ENCODE measurements at regions not wholly inside any gene's neighbourhood (a gene's known extent, or its start where the extent isn't known, plus 50 kb on each side); places are given as distances from the start of the nearest gene placed in this dataset.
"Not testable (repeated sequence)": the region's sequence is repeated elsewhere in the genome, so short reads cannot be mapped to it uniquely, and the experiment has no call there.

- intact Hi-C loops (cut with DNase I, micrococcal nuclease) = no loop called here
- Mint-ChIP-seq H3K9me3 (ENCODE audit: low read depth) (peaks cover 7% of the 10 kb centered on the region), H3K36me3 (ENCODE audit: low read depth) (no peaks in the 10 kb centered on the region), H3K4me1 (no peaks in the 10 kb centered on the region), H3K27me3 (no peaks in the 10 kb centered on the region), H3K27ac (no peak overlapping the region), H3K4me3 (no peak overlapping the region)
- CTCF ChIA-PET = no interaction called here
- DNase-seq = no peak
- POLR2A ChIA-PET = no interaction called here
- ATAC-seq = no peak
Measured at GRCh38 chr3:104244680-104245220, 1122.0 kb upstream of the ALCAM start.

GRCh38 chr3:104245261-104245660 is 1121.4 kb upstream of the ALCAM start:
- Mint-ChIP-seq H3K4me1 (no peaks in the 10 kb centered on the region), H3K27ac (no peak overlapping the region), H3K9me3 (ENCODE audit: low read depth) (peaks cover 7% of the 10 kb centered on the region), H3K36me3 (ENCODE audit: low read depth) (no peaks in the 10 kb centered on the region), H3K4me3 (no peak overlapping the region), H3K27me3 (no peaks in the 10 kb centered on the region)
- intact Hi-C loops (cut with DNase I, micrococcal nuclease) = no loop called here
- ChIA-PET CTCF (no interaction called here), POLR2A (no interaction called here)
- ATAC-seq (no peak), DNase-seq (no peak)

GRCh38 chr3:104245981-104246380 is 1120.7 kb upstream of the ALCAM start:
- DNase-seq = no peak
- Mint-ChIP-seq H3K27ac (no peak overlapping the region), H3K4me3 (no peak overlapping the region), H3K9me3 (ENCODE audit: low read depth) (peaks cover 5% of the 10 kb centered on the region), H3K36me3 (ENCODE audit: low read depth) (no peaks in the 10 kb centered on the region), H3K27me3 (no peaks in the 10 kb centered on the region), H3K4me1 (no peaks in the 10 kb centered on the region)
- intact Hi-C loops (cut with DNase I, micrococcal nuclease) = no loop called here
- ChIA-PET POLR2A (no interaction called here), CTCF (interaction anchor here (0.6 kb wide), 1 partner anchor 12 kb away, joined by 3 read pairs; no protein-coding TSS in a partner anchor)
- ATAC-seq = no peak

- no peaks in the 10 kb centered on the region for H3K36me3 Mint-ChIP-seq (ENCODE audit: low read depth)
- no peaks in the 10 kb centered on the region for H3K27me3 Mint-ChIP-seq
- no peaks in the 10 kb centered on the region for H3K4me1 Mint-ChIP-seq
- ChIA-PET CTCF (no interaction called here), POLR2A (no interaction called here)
- intact Hi-C loops (cut with DNase I, micrococcal nuclease) = no loop called here
- H3K9me3 Mint-ChIP-seq (ENCODE audit: low read depth) = peaks cover 1% of the 10 kb centered on the region
- no peak overlapping the region for H3K4me3 Mint-ChIP-seq
- no peak for ATAC-seq
- no peak overlapping the region for H3K27ac Mint-ChIP-seq
- no peak for DNase-seq
Measured at GRCh38 chr3:104257486-104257885, 1109.2 kb upstream of the ALCAM start.

GRCh38 chr3:104263477-104263876 is 1103.2 kb upstream of the ALCAM start:
- Mint-ChIP-seq H3K27me3 (no peaks in the 10 kb centered on the region), H3K4me3 (no peak overlapping the region), H3K36me3 (ENCODE audit: low read depth) (no peaks in the 10 kb centered on the region), H3K9me3 (ENCODE audit: low read depth) (peaks cover 1% of the 10 kb centered on the region), H3K4me1 (no peaks in the 10 kb centered on the region), H3K27ac (no peak overlapping the region)
- no peak for ATAC-seq
- CTCF ChIA-PET = no interaction called here
- POLR2A ChIA-PET = no interaction called here
- DNase-seq = no peak
- intact Hi-C loops (cut with DNase I, micrococcal nuclease) = no loop called here

- H3K27ac Mint-ChIP-seq; POLR2A ChIA-PET; H3K4me3 Mint-ChIP-seq; H3K27me3 Mint-ChIP-seq; H3K9me3 Mint-ChIP-seq (ENCODE audit: low read depth); ATAC-seq; CTCF ChIA-PET; DNase-seq; H3K36me3 Mint-ChIP-seq (ENCODE audit: low read depth); H3K4me1 Mint-ChIP-seq; intact Hi-C loops (cut with DNase I, micrococcal nuclease): not testable (repeated sequence)
Measured at GRCh38 chr3:104266219-104266618, 1100.5 kb upstream of the ALCAM start.

- POLR2A ChIA-PET = no interaction called here
- Mint-ChIP-seq H3K36me3 (ENCODE audit: low read depth) (no peaks in the 10 kb centered on the region), H3K27ac (no peak overlapping the region), H3K9me3 (ENCODE audit: low read depth) (peaks cover 6% of the 10 kb centered on the region), H3K27me3 (no peaks in the 10 kb centered on the region), H3K4me1 (no peaks in the 10 kb centered on the region), H3K4me3 (no peak overlapping the region)
- intact Hi-C loops (cut with DNase I, micrococcal nuclease) = no loop called here
- CTCF ChIA-PET = no interaction called here
- ATAC-seq = no peak
- DNase-seq = no peak
Measured at GRCh38 chr3:104269771-104270170, 1096.9 kb upstream of the ALCAM start.

GRCh38 chr3:104273046-104273649 is 1093.6 kb upstream of the ALCAM start:
- ATAC-seq (no peak), DNase-seq (no peak)
- POLR2A ChIA-PET = no interaction called here
- peaks cover 6% of the 10 kb centered on the region for H3K9me3 Mint-ChIP-seq (ENCODE audit: low read depth)
- H3K4me3 Mint-ChIP-seq = no peak overlapping the region
- H3K36me3 Mint-ChIP-seq (ENCODE audit: low read depth) = no peaks in the 10 kb centered on the region
- no peak overlapping the region for H3K27ac Mint-ChIP-seq
- intact Hi-C loops (cut with DNase I, micrococcal nuclease) = no loop called here
- CTCF ChIA-PET = no interaction called here
- no peaks in the 10 kb centered on the region for H3K4me1 Mint-ChIP-seq
- H3K27me3 Mint-ChIP-seq = no peaks in the 10 kb centered on the region

GRCh38 chr3:104275199-104275598 is 1091.5 kb upstream of the ALCAM start:
- intact Hi-C loops (cut with DNase I, micrococcal nuclease) = no loop called here
- ChIA-PET POLR2A (no interaction called here), CTCF (no interaction called here)
- Mint-ChIP-seq H3K9me3 (ENCODE audit: low read depth) (peaks cover 8% of the 10 kb centered on the region), H3K4me3 (no peak overlapping the region), H3K36me3 (ENCODE audit: low read depth) (no peaks in the 10 kb centered on the region), H3K4me1 (no peaks in the 10 kb centered on the region), H3K27ac (no peak overlapping the region), H3K27me3 (no peaks in the 10 kb centered on the region)
- no peak for ATAC-seq
- no peak for DNase-seq

- ChIA-PET POLR2A (no interaction called here), CTCF (interaction anchor here (0.6 kb wide), 1 partner anchor 14 kb away, joined by 3 read pairs; no protein-coding TSS in a partner anchor)
- ATAC-seq (no peak), DNase-seq (no peak)
- Mint-ChIP-seq H3K4me3 (no peak overlapping the region), H3K27me3 (no peaks in the 10 kb centered on the region), H3K4me1 (no peaks in the 10 kb centered on the region), H3K27ac (no peak overlapping the region), H3K9me3 (ENCODE audit: low read depth) (peaks cover 23% of the 10 kb centered on the region), H3K36me3 (ENCODE audit: low read depth) (peaks cover 4% of the 10 kb centered on the region)
- intact Hi-C loops (cut with DNase I, micrococcal nuclease) = no loop called here
Measured at GRCh38 chr3:104279617-104280016, 1087.1 kb upstream of the ALCAM start.

GRCh38 chr3:104281713-104282112 is 1085.0 kb upstream of the ALCAM start:
- Mint-ChIP-seq H3K27ac (no peak overlapping the region), H3K9me3 (ENCODE audit: low read depth) (peaks cover 26% of the 10 kb centered on the region), H3K36me3 (ENCODE audit: low read depth) (peaks cover 4% of the 10 kb centered on the region), H3K27me3 (no peaks in the 10 kb centered on the region), H3K4me3 (no peak overlapping the region), H3K4me1 (no peaks in the 10 kb centered on the region)
- CTCF ChIA-PET = no interaction called here
- no peak for ATAC-seq
- DNase-seq = no peak
- intact Hi-C loops (cut with DNase I, micrococcal nuclease) = no loop called here
- POLR2A ChIA-PET = no interaction called here

- ChIA-PET CTCF (interaction anchor here (1.0 kb wide), 1 partner anchor 35 kb away, joined by 3 read pairs; no protein-coding TSS in a partner anchor), POLR2A (interaction anchor here (0.6 kb wide), 1 partner anchor 892 kb away, joined by 3 read pairs; no protein-coding TSS in a partner anchor)
- H3K4me3 Mint-ChIP-seq = no peak overlapping the region
- ATAC-seq (no peak), DNase-seq (no peak)
- peaks cover 18% of the 10 kb centered on the region for H3K9me3 Mint-ChIP-seq (ENCODE audit: low read depth)
- intact Hi-C loops (cut with DNase I, micrococcal nuclease) = no loop called here
- H3K36me3 Mint-ChIP-seq (ENCODE audit: low read depth) = no peaks in the 10 kb centered on the region
- no peaks in the 10 kb centered on the region for H3K27me3 Mint-ChIP-seq
- H3K27ac Mint-ChIP-seq = no peak overlapping the region
- peaks cover 4% of the 10 kb centered on the region for H3K4me1 Mint-ChIP-seq
Measured at GRCh38 chr3:104286645-104287044, 1080.1 kb upstream of the ALCAM start.
